NAMALWA (cell line): ENCODE measurements at regions not wholly inside any gene's neighbourhood (a gene's known extent, or its start where the extent isn't known, plus 50 kb on each side); places are given as distances from the start of the nearest gene placed in this dataset.

Experiments
- DNase-seq: peaks from one replicate; pipeline ENCODE4 v3.0.0-alpha.2; 2015; ENCODE audit warnings: low spot score

- DNase-seq, result no peak
Measured at GRCh38 chr2:217722883-217723472, 279.8 kb downstream of the TNS1 start.

GRCh38 chr2:217717646-217718045 lies 285.1 kb downstream of the TNS1 start:
- DNase-seq, result no peak

- no peak for DNase-seq
Measured at GRCh38 chr2:217715484-217715883, 287.3 kb downstream of the TNS1 start.

GRCh38 chr2:217714287-217714751 lies 288.5 kb downstream of the TNS1 start:
- DNase-seq, result no peak

- peak; percentile 70 for DNase-seq
Measured at GRCh38 chr2:217713395-217714286, 289.2 kb downstream of the TNS1 start.

- DNase-seq, result no peak
Measured at GRCh38 chr2:217712431-217712830, 290.4 kb downstream of the TNS1 start.

GRCh38 chr2:217711188-217711587 lies 291.6 kb downstream of the TNS1 start:
- DNase-seq, result no peak

DNA sequence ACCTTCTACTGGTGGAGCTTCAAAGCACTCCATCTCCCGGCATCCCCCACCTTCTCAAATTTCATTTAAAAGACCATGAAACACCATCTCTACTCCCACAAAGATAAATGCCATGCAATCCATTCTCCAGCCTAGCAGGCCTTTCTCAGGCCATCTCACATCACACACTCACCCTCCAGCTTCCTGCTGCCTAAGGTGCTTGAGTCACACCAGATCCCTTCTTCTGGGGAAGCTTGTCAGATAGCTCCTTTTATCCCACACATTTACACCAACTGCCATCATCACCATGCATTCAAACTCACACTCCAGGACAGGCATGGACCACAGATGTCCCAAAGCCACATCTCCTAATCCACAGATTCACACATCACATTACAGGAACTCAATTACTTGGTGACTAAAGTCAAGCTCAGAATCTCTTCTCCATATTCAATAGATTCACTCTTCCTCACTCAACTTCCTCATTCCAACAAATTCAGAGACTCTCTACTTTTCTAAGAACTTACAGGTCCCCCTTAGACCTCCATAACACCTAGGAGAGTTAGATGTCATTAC lies 292.5 kb downstream of the TNS1 start:
- no peak for DNase-seq

- no peak for DNase-seq
Measured at GRCh38 chr2:217709478-217710210, 293.2 kb downstream of the TNS1 start.

- no peak for DNase-seq
Measured at GRCh38 chr2:217707131-217707611, 295.6 kb downstream of the TNS1 start.

DNA sequence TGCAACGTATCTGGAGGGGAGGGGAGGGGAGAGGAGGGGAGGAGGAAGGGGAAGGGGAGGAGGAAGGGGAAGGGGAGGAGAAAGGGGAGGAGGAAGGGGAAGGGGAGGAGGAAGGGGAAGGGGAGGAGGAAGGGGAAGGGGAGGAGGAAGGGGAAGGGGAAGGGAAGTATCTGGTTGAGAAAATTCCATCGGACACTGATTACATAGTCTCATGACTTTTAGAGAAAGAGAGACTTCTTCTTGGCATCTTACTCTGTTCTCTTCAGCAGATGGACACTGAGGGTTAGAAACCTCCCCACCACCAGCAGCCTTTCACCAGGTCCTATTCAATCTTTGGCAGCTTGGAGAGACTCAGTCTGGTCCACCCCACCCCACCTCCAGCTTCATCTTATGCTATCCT lies 296.3 kb downstream of the TNS1 start:
- no peak for DNase-seq

- DNase-seq, result no peak
Measured at GRCh38 chr2:217706095-217706494, 296.7 kb downstream of the TNS1 start.

DNA sequence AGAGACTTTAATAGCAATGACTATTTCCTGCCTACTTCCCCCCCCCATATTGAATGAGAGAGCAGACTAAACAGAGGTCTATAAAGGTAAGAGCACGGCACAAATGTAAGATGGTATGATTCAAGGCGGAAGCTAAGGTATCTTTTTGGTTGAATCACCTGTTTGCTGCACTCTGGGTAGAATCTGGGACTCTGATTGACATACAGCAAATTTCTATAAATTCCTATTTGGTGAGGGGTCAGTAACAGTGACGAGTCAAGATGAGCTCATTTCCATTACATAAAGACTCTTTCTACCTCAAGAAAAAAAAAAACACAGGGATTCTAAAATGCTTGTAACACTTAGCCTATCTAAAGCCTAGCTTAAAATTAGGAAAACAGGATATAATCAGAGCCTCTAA lies 297.3 kb downstream of the TNS1 start:
- no peak for DNase-seq

- DNase-seq, result no peak
Measured at GRCh38 chr2:217703999-217704398, 298.8 kb downstream of the TNS1 start.

- DNase-seq, result no peak
Measured at GRCh38 chr2:217703102-217703501, 299.7 kb downstream of the TNS1 start.

GRCh38 chr2:217701622-217702021 lies 301.2 kb downstream of the TNS1 start:
- DNase-seq, result no peak

DNA sequence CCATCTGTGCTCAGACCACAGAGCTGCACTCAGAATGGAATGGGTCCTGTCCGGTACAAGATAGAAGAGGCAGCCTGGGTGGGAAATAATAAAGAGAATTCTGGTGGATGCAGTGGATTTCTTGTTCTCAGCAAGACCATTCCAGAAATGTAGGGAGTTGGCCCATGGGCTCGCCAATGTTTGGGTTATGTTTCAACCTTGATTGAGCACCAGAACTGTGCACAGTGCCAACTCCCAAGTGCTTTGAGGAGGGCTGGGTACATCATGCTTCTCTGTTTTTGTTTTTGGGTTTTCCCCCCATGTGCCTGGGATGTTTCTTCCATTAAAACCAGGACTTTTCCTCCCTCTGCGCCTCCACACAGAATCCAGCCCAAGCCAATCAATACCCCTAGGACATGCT lies 304.1 kb downstream of the TNS1 start:
- DNase-seq, result no peak

DNA sequence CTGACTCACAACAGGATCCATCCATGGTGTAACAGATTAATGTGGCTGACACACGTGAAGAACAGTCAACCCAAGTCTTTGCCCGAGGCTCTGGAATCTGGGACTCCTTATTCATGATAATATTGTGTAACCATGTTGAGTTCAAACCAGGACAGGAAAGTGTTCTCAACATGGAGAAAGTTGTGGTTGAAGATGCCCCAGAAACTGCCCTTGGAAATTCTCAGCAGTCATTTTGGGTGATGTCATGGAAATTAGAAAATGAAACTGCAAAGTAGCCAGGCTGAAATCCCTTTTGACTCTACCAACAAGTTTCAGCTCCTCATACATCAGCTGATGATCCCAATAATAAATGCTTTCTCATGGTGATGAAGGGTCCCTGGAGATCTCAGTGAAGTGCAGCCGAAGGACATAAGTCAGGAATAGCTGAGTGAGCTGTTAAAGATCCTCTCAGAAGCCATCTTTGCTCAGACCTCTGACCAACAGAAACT lies 307.7 kb downstream of the TNS1 start:
- DNase-seq, result no peak

DNA sequence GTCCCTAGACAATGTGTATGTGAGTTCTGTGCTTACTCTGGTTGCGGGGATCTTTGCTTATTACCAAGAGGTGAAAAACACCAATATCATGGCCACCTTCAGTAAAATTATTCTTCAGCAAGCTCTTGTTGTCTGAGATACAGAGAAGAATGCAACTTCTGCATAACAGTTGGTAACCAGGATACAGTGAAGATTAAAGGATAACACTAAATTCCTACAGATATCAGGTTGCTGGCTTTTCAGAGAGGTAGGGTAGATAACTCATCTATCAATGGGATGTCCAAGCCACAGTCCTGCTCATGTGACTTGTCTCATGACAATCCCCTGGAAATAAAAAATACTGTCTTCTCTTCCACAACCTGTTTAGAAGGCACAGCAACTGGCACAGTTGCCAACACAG lies 308.5 kb downstream of the TNS1 start:
- no peak for DNase-seq

- no peak for DNase-seq
Measured at GRCh38 chr2:217693363-217693762, 309.4 kb downstream of the TNS1 start.

DNA sequence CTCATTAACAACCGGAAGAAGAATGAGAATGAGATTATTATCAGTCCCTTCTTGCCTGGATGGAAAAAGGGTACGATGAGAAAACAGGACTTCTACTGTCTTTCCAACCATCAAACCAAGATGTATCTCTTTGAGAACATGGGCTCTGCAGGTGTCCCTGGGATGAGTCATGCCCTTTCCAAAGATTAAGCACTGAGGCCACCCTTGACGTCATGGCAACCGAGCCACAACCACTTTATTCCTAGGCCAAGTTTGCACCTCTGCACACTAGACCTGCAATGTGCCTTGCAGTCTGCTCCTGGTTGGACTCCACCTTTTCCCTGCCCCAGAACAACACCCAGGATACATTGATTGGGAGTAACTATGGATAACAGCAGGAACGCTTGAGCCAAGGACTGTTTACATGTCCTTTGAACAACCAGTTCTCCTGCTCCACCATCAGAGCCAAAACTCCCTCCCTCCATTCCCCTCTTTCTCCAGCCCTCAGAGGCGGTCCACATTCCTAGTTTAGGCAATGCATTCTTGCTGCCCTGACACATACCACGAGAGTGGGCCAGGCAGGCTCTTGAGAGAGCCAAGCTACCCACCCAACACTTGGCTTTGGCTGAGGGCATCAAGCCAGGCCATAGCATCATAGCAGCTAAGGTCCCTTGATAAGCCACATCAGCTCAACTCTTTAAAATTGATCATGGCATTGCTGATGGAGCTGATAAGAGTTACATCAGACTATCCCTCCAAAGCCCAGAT lies 310.7 kb downstream of the TNS1 start:
- no peak for DNase-seq
